ENCODE measurements at regions not wholly inside any gene's neighbourhood (a gene's known extent, or its start where the extent isn't known, plus 50 kb on each side); places are given as distances from the start of the nearest gene placed in this dataset.
A peak's percentile ranks its signal among the peaks of the same experiment; 100 is the strongest.

DNA sequence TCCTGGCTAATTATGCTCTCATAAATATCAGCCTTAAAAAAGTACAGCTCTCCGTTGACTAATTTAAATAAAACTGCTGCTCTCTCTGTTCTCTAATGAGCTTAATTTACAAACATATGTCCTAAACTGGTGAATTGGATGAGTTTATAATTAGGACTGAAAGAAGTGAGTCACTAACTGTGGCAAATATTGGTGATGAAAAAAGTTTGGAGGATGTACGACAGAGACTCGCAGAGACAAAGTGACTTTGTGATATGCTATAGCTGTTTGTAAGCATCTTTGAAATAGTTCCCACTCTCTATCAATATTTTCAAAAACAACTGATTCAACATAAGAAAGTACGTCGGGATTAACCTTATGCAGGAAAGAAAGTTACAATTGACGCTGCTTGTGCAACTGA is 138.9 kb upstream of the TMEFF2 start:
- H3K79me2 ChIP-seq (ENCODE audit: insufficient read depth, low read length) = no peaks in the 10 kb centered on the region
- H3K4me3 ChIP-seq (ENCODE audit: insufficient read depth, low read length) = no peak overlapping the region
- TF ChIP-seq, protein P1, sequence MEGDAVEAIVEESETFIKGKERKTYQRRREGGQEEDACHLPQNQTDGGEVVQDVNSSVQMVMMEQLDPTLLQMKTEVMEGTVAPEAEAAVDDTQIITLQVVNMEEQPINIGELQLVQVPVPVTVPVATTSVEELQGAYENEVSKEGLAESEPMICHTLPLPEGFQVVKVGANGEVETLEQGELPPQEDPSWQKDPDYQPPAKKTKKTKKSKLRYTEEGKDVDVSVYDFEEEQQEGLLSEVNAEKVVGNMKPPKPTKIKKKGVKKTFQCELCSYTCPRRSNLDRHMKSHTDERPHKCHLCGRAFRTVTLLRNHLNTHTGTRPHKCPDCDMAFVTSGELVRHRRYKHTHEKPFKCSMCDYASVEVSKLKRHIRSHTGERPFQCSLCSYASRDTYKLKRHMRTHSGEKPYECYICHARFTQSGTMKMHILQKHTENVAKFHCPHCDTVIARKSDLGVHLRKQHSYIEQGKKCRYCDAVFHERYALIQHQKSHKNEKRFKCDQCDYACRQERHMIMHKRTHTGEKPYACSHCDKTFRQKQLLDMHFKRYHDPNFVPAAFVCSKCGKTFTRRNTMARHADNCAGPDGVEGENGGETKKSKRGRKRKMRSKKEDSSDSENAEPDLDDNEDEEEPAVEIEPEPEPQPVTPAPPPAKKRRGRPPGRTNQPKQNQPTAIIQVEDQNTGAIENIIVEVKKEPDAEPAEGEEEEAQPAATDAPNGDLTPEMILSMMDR (IDR thresholded peaks at IDR 0.05; ENCODE audit: extremely low read depth, low read depth, low read length) = no peak
- no peaks in the 10 kb centered on the region for H3K27me3 ChIP-seq (ENCODE audit: insufficient read depth, low read length)
- H3K36me3 ChIP-seq (ENCODE audit: insufficient read depth, low read length) = no peaks in the 10 kb centered on the region
- H4K20me1 ChIP-seq (ENCODE audit: insufficient read depth, low read length) = no peaks in the 10 kb centered on the region
- no peak overlapping the region for H2AFZ ChIP-seq (ENCODE audit: low read length)
- no peak for DNase-seq (ENCODE audit: insufficient read length, low spot score, missing footprints)
- no peak overlapping the region for H3K27ac ChIP-seq (ENCODE audit: low read depth, low read length)
- H3K4me1 ChIP-seq (ENCODE audit: insufficient read depth, low read length) = no peaks in the 10 kb centered on the region
- H3K4me2 ChIP-seq (ENCODE audit: insufficient read depth, low read length) = no peak overlapping the region
- H3K9me3 ChIP-seq (ENCODE audit: low read depth, low read length) = no peaks in the 10 kb centered on the region

DNA sequence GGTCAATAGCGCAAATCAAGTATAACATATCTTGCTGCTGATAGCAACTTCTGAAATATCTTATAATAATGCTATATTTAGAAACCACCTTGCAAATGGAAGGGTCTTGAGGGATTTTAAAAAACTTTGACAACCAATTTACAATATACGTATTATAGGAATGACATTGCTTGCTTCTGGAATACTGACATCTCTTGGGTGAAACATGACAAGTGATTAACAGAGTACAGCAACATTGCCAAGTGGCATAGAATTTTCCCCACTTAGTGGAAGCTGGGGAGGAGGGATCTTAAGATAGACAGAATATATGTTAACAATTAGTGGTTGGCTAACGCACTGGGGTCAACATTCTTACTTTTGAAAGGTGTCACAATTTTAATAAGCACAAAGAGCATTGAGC is 133.6 kb upstream of the TMEFF2 start:
- no peaks in the 10 kb centered on the region for H3K9me3 ChIP-seq (ENCODE audit: low read depth, low read length)
- H2AFZ ChIP-seq (ENCODE audit: low read length) = no peak overlapping the region
- H3K4me2 ChIP-seq (ENCODE audit: insufficient read depth, low read length) = no peak overlapping the region
- TF ChIP-seq, protein P1 (IDR thresholded peaks at IDR 0.05; ENCODE audit: extremely low read depth, low read depth, low read length) = no peak
- H3K79me2 ChIP-seq (ENCODE audit: insufficient read depth, low read length) = no peaks in the 10 kb centered on the region
- no peaks in the 10 kb centered on the region for H3K27me3 ChIP-seq (ENCODE audit: insufficient read depth, low read length)
- H3K36me3 ChIP-seq (ENCODE audit: insufficient read depth, low read length) = no peaks in the 10 kb centered on the region
- no peaks in the 10 kb centered on the region for H4K20me1 ChIP-seq (ENCODE audit: insufficient read depth, low read length)
- no peak for DNase-seq (ENCODE audit: insufficient read length, low spot score, missing footprints)
- no peak overlapping the region for H3K27ac ChIP-seq (ENCODE audit: low read depth, low read length)
- H3K4me3 ChIP-seq (ENCODE audit: insufficient read depth, low read length) = no peak overlapping the region
- no peaks in the 10 kb centered on the region for H3K4me1 ChIP-seq (ENCODE audit: insufficient read depth, low read length)

DNA sequence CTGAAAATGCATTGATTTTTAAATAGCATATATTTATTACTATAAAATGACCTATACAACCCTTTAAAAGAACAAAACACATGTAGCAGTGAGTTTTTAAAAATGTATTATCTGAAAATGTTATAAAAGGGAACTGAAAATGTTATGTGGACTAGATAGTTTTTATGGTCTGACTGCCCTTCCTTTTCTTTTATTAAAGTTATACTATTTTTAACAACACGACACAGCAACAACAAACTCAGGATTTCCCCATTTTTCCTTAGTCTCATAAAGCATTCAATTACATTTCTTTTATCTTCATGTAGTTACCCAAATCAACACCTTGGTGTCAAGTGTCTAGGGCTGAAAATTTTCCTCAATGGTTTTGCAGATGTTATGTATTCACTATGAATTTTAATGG is 132.8 kb upstream of the TMEFF2 start:
- no peaks in the 10 kb centered on the region for H3K9me3 ChIP-seq (ENCODE audit: low read depth, low read length)
- H3K27me3 ChIP-seq (ENCODE audit: insufficient read depth, low read length) = no peaks in the 10 kb centered on the region
- no peak for DNase-seq (ENCODE audit: insufficient read length, low spot score, missing footprints)
- TF ChIP-seq, protein P1 (IDR thresholded peaks at IDR 0.05; ENCODE audit: extremely low read depth, low read depth, low read length) = no peak
- H3K4me2 ChIP-seq (ENCODE audit: insufficient read depth, low read length) = no peak overlapping the region
- no peaks in the 10 kb centered on the region for H3K79me2 ChIP-seq (ENCODE audit: insufficient read depth, low read length)
- H2AFZ ChIP-seq (ENCODE audit: low read length) = no peak overlapping the region
- no peak overlapping the region for H3K27ac ChIP-seq (ENCODE audit: low read depth, low read length)
- H3K4me3 ChIP-seq (ENCODE audit: insufficient read depth, low read length) = no peak overlapping the region
- H3K36me3 ChIP-seq (ENCODE audit: insufficient read depth, low read length) = no peaks in the 10 kb centered on the region
- H3K4me1 ChIP-seq (ENCODE audit: insufficient read depth, low read length) = no peaks in the 10 kb centered on the region
- H4K20me1 ChIP-seq (ENCODE audit: insufficient read depth, low read length) = no peaks in the 10 kb centered on the region

DNA sequence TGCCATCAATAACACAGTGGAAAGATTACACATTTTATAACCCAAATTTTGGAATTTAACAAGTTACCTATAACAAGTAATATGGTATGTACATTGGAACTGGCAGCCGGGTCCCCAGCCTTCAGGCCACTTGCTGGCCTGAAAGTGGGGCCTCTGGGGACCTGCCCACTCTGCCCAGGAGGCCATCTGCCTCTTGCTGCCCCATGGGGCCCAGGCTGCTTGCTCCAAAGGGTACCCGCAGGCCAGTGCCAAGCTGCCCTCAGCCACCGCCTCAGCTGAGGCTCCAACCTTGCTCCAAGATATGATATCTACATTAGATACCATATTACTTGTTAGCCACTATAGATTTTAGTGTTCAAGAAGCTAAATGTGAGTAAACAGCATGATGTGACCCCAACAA is 120.8 kb upstream of the TMEFF2 start:
- no peaks in the 10 kb centered on the region for H3K79me2 ChIP-seq (ENCODE audit: insufficient read depth, low read length)
- TF ChIP-seq, protein P1 (IDR thresholded peaks at IDR 0.05; ENCODE audit: extremely low read depth, low read depth, low read length) = no peak

More for the DNA sequence above, 120.8 kb upstream of the TMEFF2 start:
- peak; percentile 18 for DNase-seq (ENCODE audit: insufficient read length, low spot score, missing footprints)
- Histone ChIP-seq H3K4me3 (ENCODE audit: insufficient read depth, low read length) (no peak overlapping the region), H3K27me3 (ENCODE audit: insufficient read depth, low read length) (no peaks in the 10 kb centered on the region), H3K27ac (ENCODE audit: low read depth, low read length) (no peak overlapping the region), H3K4me1 (ENCODE audit: insufficient read depth, low read length) (no peaks in the 10 kb centered on the region), H3K36me3 (ENCODE audit: insufficient read depth, low read length) (no peaks in the 10 kb centered on the region), H2AFZ (ENCODE audit: low read length) (no peak overlapping the region), H3K9me3 (ENCODE audit: low read depth, low read length) (no peaks in the 10 kb centered on the region), H3K4me2 (ENCODE audit: insufficient read depth, low read length) (no peak overlapping the region), H4K20me1 (ENCODE audit: insufficient read depth, low read length) (no peaks in the 10 kb centered on the region)

All from osteoblast (primary cell).